Nephron progenitor cell (in vitro differentiated cells): ENCODE measurements at regions not wholly inside any gene's neighbourhood (a gene's known extent, or its start where the extent isn't known, plus 50 kb on each side); places are given as distances from the start of the nearest gene placed in this dataset.
A peak's percentile ranks its signal among the peaks of the same experiment; 100 is the strongest.
"Not testable (repeated sequence)": the region's sequence is repeated elsewhere in the genome, so short reads cannot be mapped to it uniquely, and the experiment has no call there.

Experiments
- DNase-seq: peaks from one replicate; pipeline ENCODE4 v3.0.0; 2021
- H3K27ac Mint-ChIP-seq: 2 replicates; pipeline ENCODE4 v1.8.0; 2021; ENCODE audit warnings: mild to moderate bottlenecking, moderate library complexity, mixed read lengths
- H3K27me3 Mint-ChIP-seq: 2 replicates; pipeline ENCODE4 v1.8.0; 2021; ENCODE audit warnings: mild to moderate bottlenecking, low read depth, mixed read lengths; ENCODE audit not compliant: poor library complexity
- H3K36me3 Mint-ChIP-seq: 2 replicates; pipeline ENCODE4 v1.8.0; 2021; ENCODE audit warnings: low read depth, mixed read lengths
- H3K4me1 Mint-ChIP-seq: 2 replicates; pipeline ENCODE4 v1.8.0; 2021; ENCODE audit warnings: mixed read lengths
- H3K4me3 Mint-ChIP-seq: 2 replicates; pipeline ENCODE4 v1.8.0; 2021; ENCODE audit warnings: mild to moderate bottlenecking, moderate library complexity, mixed read lengths
- H3K9me3 Mint-ChIP-seq: 2 replicates; pipeline ENCODE4 v1.8.0; 2021; ENCODE audit warnings: mild to moderate bottlenecking, moderate library complexity, mixed read lengths
- CTCF ChIP-seq: fragments of 200-600 bp; sonication (generic); IDR thresholded peaks from 2 replicates; pipeline ENCODE4 v1.5.0; 2021; ENCODE audit warnings: antibody characterized with exemption

GRCh38 chr7:32206488-32206887 lies 136.3 kb upstream of the PDE1C start:
- Mint-ChIP-seq H3K9me3 (no peaks in the 10 kb centered on the region), H3K36me3 (no peaks in the 10 kb centered on the region), H3K27me3 (peaks cover 60% of the 10 kb centered on the region), H3K4me3 (no peak overlapping the region), H3K27ac (no peak overlapping the region), H3K4me1 (no peaks in the 10 kb centered on the region)
- no peak for TF ChIP-seq CTCF
- DNase-seq: no peak

GRCh38 chr7:32205298-32205824 lies 135.2 kb upstream of the PDE1C start:
- not testable (repeated sequence) for H3K4me1 Mint-ChIP-seq, H3K4me3 Mint-ChIP-seq, H3K9me3 Mint-ChIP-seq, H3K27ac Mint-ChIP-seq, H3K36me3 Mint-ChIP-seq, DNase-seq
- H3K27me3 Mint-ChIP-seq: peaks cover 61% of the 10 kb centered on the region

- H3K4me1 Mint-ChIP-seq: no peaks in the 10 kb centered on the region
- H3K36me3 Mint-ChIP-seq: no peaks in the 10 kb centered on the region
- no peak overlapping the region for H3K27ac Mint-ChIP-seq
- peak; percentile 76 for TF ChIP-seq CTCF
- no peaks in the 10 kb centered on the region for H3K9me3 Mint-ChIP-seq
- H3K4me3 Mint-ChIP-seq: no peak overlapping the region
- DNase-seq: peak; percentile 65
- peaks cover 53% of the 10 kb centered on the region for H3K27me3 Mint-ChIP-seq
Observed at GRCh38 chr7:32204361-32205018, 134.3 kb upstream of the PDE1C start.

GRCh38 chr7:32200646-32201045 lies 130.4 kb upstream of the PDE1C start:
- H3K27me3 Mint-ChIP-seq: peaks cover 25% of the 10 kb centered on the region

GRCh38 chr7:32194537-32194936 lies 124.3 kb upstream of the PDE1C start:
- H3K4me3 Mint-ChIP-seq: no peak overlapping the region
- no peak for TF ChIP-seq CTCF
- H3K9me3 Mint-ChIP-seq: peaks cover 22% of the 10 kb centered on the region
- H3K4me1 Mint-ChIP-seq: no peaks in the 10 kb centered on the region
- H3K27ac Mint-ChIP-seq: no peak overlapping the region
- no peak for DNase-seq
- H3K36me3 Mint-ChIP-seq: no peaks in the 10 kb centered on the region
- H3K27me3 Mint-ChIP-seq: peaks cover 7% of the 10 kb centered on the region

More at GRCh38 chr7:32200646-32201045, 130.4 kb upstream of the PDE1C start:
- Mint-ChIP-seq H3K27ac (no peak overlapping the region), H3K36me3 (no peaks in the 10 kb centered on the region), H3K4me1 (no peaks in the 10 kb centered on the region), H3K4me3 (no peak overlapping the region), H3K9me3 (no peaks in the 10 kb centered on the region)
- TF ChIP-seq CTCF: no peak
- DNase-seq: no peak

GRCh38 chr7:32191305-32191704 lies 121.1 kb upstream of the PDE1C start:
- H3K4me3 Mint-ChIP-seq: no peak overlapping the region
- H3K27me3 Mint-ChIP-seq: peaks cover 16% of the 10 kb centered on the region
- H3K27ac Mint-ChIP-seq: no peak overlapping the region
- no peaks in the 10 kb centered on the region for H3K4me1 Mint-ChIP-seq
- peaks cover 28% of the 10 kb centered on the region for H3K9me3 Mint-ChIP-seq
- H3K36me3 Mint-ChIP-seq: no peaks in the 10 kb centered on the region
- TF ChIP-seq CTCF: no peak
- no peak for DNase-seq
